Hepatocyte (in vitro differentiated cells): ENCODE measurements at regions not wholly inside any gene's neighbourhood (a gene's known extent, or its start where the extent isn't known, plus 50 kb on each side); places are given as distances from the start of the nearest gene placed in this dataset.

Experiments used
- EZH2phosphoT487 ChIP-seq: fragments of 200-600 bp; sonication (generic); IDR thresholded peaks from one replicate; pipeline ENCODE4 v1.6.1; 2018; ENCODE audit warnings: antibody characterized with exemption, mild to moderate bottlenecking, low read depth, moderate library complexity; ENCODE audit not compliant: unreplicated experiment, severe bottlenecking
- TF ChIP-seq, protein P1 (sequence below): fragments of 200-600 bp; sonication (generic); IDR thresholded peaks from 2 replicates; pipeline ENCODE4 v1.5.1; 2016; ENCODE audit warnings: antibody characterized with exemption, mild to moderate bottlenecking; ENCODE audit not compliant: poor library complexity

DNA sequence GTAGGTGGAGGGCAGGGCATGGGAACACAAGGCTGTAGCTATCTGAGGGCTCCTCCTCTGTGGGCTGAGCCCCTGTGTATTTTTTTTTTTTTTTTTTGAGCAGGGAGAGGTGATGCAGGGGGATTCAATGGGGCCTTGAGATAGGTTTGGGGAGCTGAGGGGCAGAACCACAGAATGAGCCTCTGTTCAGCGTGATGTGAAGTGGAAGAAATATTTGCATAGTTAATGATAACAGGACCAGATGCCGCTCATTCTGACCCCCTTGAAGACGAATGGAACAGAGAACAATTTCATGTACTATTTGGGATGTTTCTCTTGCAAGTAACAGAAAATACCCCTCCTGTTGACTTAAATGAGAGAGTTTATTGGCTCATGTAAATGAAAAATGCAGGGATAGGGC is 69.7 kb upstream of the EMX2 start:
- TF ChIP-seq, protein P1, sequence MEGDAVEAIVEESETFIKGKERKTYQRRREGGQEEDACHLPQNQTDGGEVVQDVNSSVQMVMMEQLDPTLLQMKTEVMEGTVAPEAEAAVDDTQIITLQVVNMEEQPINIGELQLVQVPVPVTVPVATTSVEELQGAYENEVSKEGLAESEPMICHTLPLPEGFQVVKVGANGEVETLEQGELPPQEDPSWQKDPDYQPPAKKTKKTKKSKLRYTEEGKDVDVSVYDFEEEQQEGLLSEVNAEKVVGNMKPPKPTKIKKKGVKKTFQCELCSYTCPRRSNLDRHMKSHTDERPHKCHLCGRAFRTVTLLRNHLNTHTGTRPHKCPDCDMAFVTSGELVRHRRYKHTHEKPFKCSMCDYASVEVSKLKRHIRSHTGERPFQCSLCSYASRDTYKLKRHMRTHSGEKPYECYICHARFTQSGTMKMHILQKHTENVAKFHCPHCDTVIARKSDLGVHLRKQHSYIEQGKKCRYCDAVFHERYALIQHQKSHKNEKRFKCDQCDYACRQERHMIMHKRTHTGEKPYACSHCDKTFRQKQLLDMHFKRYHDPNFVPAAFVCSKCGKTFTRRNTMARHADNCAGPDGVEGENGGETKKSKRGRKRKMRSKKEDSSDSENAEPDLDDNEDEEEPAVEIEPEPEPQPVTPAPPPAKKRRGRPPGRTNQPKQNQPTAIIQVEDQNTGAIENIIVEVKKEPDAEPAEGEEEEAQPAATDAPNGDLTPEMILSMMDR = no peak
- no peak for TF ChIP-seq EZH2phosphoT487
